ENCODE measurements at regions not wholly inside any gene's neighbourhood (a gene's known extent, or its start where the extent isn't known, plus 50 kb on each side); places are given as distances from the start of the nearest gene placed in this dataset.

- H3K4me3 ChIP-seq (ENCODE audit: low read depth, low read length): no peak overlapping the region
- DNase-seq (ENCODE audit: low read depth): no peak
- TF ChIP-seq CTCF (IDR thresholded peaks at IDR 0.05; ENCODE audit: insufficient read depth, low read depth, low read length): no peak
Observed at GRCh38 chr10:78716043-78716660, 352.6 kb upstream of the ZMIZ1 start.

- DNase-seq (ENCODE audit: low read depth): no peak
- TF ChIP-seq CTCF (IDR thresholded peaks at IDR 0.05; ENCODE audit: insufficient read depth, low read depth, low read length): no peak
- H3K4me3 ChIP-seq (ENCODE audit: low read depth, low read length): no peak overlapping the region
Observed at GRCh38 chr10:78717200-78717599, 351.6 kb upstream of the ZMIZ1 start.

GRCh38 chr10:78718032-78718572 is 350.7 kb upstream of the ZMIZ1 start:
- DNase-seq (ENCODE audit: low read depth): no peak
- no peak for TF ChIP-seq CTCF (IDR thresholded peaks at IDR 0.05; ENCODE audit: insufficient read depth, low read depth, low read length)
- no peak overlapping the region for H3K4me3 ChIP-seq (ENCODE audit: low read depth, low read length)

DNA sequence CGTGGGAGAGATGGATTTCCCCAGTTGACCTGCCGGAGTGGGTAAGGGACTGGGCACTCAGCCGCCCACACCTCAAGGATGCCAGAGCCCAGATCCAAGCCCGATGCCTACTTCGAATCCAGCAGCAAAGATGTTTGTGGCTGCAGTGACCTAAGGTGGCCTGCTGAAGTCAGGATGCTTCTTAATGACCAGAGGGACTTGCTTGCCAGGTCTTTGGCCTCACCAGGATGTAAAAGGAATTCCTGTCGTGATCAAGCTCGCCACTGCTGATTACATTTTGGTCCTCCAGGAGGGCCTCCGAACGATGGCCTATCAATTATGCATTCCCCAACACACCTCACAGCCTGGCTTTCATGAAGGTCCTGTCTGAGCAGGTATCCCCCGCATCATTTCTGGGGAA is 349.5 kb upstream of the ZMIZ1 start:
- no peak overlapping the region for H3K4me3 ChIP-seq (ENCODE audit: low read depth, low read length)
- DNase-seq (ENCODE audit: low read depth): no peak
- TF ChIP-seq CTCF (IDR thresholded peaks at IDR 0.05; ENCODE audit: insufficient read depth, low read depth, low read length): no peak

GRCh38 chr10:78720091-78720490 is 348.7 kb upstream of the ZMIZ1 start:
- no peak for DNase-seq (ENCODE audit: low read depth)
- no peak overlapping the region for H3K4me3 ChIP-seq (ENCODE audit: low read depth, low read length)
- no peak for TF ChIP-seq CTCF (IDR thresholded peaks at IDR 0.05; ENCODE audit: insufficient read depth, low read depth, low read length)

- TF ChIP-seq CTCF (IDR thresholded peaks at IDR 0.05; ENCODE audit: insufficient read depth, low read depth, low read length): no peak
- no peak for DNase-seq (ENCODE audit: low read depth)
- no peak overlapping the region for H3K4me3 ChIP-seq (ENCODE audit: low read depth, low read length)
Observed at GRCh38 chr10:78721231-78721630, 347.5 kb upstream of the ZMIZ1 start.

DNA sequence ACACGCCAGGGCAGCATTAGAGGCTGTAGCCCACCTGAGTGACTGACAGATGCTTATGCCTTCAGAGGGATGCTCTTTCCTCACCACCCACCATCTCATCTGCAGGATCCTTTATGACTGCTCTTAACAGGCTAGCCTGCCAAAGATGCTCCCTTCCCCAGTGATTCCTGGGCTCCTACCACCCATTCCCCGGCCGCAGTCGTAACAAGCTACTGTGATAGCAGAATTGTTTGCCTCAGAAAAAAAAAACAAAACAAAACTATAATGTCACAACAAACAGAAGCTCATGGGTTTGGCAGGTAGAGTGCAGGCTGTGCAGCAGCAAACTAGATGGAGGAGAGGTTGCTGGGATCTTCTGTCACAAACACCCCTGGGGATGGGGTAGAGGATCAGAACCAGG is 343.9 kb upstream of the ZMIZ1 start:
- H3K4me3 ChIP-seq (ENCODE audit: low read depth, low read length): no peak overlapping the region
- no peak for DNase-seq (ENCODE audit: low read depth)
- TF ChIP-seq CTCF (IDR thresholded peaks at IDR 0.05; ENCODE audit: insufficient read depth, low read depth, low read length): no peak

Measured in fibroblast of villous mesenchyme (primary cell).